ENCODE measurements at regions not wholly inside any gene's neighbourhood (a gene's known extent, or its start where the extent isn't known, plus 50 kb on each side); places are given as distances from the start of the nearest gene placed in this dataset.

GRCh38 chr7:12812111-12812510 is 124.7 kb downstream of the ARL4A start:
- TF ChIP-seq CTCF (IDR thresholded peaks at IDR 0.05) (no peak), POLR2A (IDR thresholded peaks at IDR 0.05) (no peak)
